RKO (cell line): ENCODE measurements at regions not wholly inside any gene's neighbourhood (a gene's known extent, or its start where the extent isn't known, plus 50 kb on each side); places are given as distances from the start of the nearest gene placed in this dataset.
A peak's percentile ranks its signal among the peaks of the same experiment; 100 is the strongest.
"Not testable (repeated sequence)": the region's sequence is repeated elsewhere in the genome, so short reads cannot be mapped to it uniquely, and the experiment has no call there.

Source experiments
- DNase-seq: peaks from one replicate; pipeline ENCODE4 v3.0.0-alpha.2; 2016; ENCODE audit warnings: low spot score

DNA sequence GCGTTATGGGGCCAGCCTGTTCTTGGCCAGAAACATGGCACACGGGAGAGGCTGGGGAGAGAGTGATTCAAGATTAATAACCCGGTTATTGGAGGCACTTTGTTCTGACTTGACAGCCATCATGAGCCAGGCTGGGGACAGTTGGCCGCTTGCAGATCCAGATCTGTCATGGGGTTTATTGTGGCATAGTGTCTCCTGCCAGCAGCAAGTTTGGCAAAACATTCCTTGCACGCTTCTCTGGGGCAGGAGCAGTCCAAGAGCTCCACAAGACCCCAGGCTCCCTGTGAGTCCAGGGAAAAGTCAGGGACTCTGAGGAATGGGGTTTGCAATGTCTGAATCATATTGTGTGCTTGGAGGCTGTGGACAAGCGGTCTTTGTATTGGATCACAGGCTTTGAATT lies 270.4 kb downstream of the MIAT start:
- no peak for DNase-seq

DNA sequence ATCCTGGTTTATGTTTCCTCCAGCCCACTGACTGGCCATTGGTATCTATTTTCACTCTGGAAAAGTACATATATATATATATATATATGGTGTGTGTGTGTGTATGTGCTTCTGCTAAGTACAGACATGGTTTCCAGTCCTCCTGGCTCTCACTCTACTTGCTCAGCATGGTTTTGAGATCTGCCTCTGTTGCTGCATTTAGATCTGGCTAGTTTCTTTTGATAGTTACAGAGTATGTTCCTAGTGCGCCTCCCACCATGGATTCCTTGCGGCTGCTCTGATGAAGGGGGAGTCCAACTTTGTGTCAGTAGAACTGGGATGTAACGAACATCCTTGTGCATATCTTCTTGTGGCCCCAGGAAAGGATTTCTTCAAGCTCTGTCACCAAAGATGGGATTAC lies 274.1 kb downstream of the MIAT start:
- DNase-seq: no peak

DNA sequence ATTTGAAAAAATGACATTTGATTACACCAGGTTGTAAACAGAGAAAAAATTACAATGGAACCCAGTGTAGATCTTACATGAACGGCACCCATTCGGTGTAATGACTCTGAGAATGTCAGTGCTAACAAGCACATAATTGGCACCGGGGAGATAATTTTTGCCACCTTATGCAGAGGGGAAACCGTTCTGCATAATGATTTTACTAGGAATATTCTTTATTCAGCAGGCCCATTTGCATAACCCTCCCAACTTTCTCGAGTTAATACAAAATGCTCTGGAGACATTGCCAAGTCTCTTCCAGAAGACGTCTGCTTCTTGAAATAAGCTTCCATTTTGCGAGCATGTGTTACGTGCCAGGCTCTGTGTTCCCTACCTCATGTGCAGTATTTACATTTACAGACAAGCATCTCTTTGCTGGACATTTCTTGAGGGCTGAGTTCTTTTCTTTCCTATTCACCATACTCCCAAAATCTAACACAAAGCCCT lies 275.8 kb downstream of the MIAT start:
- no peak for DNase-seq

DNA sequence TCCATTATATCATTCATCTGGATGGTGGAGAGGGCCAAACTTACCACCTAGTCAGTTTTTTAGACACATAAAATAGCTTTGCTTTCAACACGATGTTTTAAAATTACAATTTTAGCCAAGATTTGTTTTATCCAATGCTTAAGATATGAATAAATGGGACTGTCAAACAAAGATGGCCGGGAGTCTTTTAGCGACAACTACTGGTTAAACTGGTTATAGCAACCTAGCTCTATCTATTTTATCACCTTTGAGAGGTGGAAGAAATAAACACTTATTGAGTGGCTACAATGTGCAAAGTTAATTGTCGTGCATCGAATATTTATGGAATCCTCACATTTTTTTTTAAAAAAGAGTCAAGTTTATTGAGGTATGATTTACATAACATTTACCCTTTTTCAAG lies 279.8 kb downstream of the MIAT start:
- DNase-seq: no peak

DNA sequence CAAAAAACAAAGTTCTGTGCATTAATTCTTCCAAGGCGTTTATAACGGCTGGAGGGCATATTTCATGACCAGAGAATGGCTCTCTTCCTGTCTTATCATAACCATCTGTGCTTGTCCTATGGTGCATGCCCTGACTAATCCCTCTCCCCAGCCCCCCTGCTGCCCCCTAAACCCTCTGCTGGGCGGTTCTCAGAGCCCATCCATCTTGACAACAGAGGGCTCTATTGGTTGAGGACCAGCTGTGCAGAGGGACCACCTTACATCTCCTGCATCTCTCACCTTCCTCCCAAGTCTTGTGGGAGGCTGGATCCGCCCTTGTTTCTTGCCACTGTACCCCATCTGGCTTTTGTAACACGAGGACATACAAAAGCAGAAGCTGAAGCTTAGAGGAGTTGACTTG lies 282.1 kb downstream of the MIAT start:
- no peak for DNase-seq

DNA sequence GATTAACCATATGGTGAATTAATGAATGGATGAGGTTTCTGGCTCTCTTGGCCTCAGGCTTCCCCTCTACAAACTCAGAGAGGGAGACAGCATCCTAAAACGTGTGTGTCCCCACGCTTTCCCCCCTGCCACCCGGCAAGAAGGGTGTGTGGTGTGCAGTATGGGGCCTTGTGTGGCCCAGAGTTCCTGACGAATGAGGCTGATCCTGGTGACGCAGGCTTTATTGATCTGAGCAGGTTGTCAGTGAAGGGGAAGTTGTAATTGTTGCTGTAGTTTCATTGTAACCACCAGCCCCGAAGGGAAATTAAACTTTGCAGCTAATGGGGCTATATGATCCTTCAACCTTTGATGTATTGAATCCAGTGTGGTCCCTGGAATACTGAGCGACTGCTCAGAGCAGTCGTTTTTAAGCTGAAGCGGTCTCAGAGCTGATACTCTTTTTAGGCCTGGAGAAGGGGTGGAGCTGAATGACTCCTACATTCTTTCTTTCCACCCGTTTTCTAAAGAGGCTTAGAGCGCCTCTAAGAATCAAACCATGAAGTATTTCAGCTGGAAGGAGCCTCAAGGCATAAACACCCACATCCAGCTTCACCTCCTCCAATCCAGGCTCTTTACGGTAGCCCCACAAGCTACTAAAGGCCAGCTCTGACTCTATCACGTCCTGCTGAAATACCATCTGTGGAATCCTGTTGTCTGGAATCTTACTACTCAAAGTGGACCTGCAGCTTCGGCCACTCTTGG lies 284.7 kb downstream of the MIAT start:
- no peak for DNase-seq

DNA sequence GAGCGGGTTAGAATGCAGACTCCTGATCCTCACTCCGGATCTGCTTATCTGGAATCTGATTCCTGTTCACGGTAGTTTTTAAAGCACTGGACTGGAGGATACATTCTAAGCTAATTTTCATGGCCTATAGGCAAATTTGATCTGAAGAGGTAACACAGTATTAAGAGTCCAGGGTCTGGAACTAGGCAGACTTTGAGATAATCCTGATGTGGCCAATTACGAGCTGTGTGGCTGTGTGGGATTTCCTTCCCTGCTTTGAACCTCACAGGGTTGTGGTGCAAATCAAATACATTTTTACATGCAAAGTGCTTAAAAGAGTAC lies 285.2 kb downstream of the MIAT start:
- no peak for DNase-seq

DNA sequence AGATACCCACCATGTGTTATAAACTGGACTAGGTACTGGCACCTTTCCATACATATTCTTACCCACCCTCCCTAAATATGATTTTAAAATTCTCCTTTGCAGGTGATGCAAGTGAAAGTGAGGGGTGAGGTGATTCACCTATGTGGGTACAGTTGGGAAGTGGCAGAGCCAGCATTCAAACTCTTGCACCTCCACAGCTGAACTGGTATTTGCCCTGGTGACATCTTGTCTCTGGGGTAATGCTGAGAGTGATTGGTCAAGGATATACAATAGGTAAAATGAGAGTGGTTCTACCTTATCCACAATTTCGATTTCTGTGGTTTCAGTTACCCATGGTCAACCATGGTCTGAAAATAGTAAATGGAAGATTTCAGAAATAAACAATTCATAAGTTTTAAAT lies 288.2 kb downstream of the MIAT start:
- DNase-seq: no peak

DNA sequence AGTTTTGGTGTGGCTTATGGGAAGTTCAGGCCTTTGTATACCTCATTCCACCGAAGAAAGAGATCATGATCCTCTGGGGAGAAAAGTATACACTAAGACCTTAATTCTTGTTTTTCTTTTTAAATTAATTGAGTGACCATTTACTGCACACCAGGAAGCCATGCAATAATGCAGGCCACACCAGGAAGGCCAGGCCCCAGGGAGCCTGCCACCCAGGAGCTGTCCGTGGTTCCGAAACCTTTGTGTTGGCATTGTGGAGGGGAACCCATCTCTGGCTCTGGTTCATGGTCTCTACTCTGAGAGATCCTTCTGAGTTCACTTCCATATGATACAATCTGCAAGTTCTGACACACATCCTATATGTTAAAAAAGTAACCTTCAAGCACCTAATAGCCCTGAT lies 291.8 kb downstream of the MIAT start:
- DNase-seq: peak; percentile 43

DNA sequence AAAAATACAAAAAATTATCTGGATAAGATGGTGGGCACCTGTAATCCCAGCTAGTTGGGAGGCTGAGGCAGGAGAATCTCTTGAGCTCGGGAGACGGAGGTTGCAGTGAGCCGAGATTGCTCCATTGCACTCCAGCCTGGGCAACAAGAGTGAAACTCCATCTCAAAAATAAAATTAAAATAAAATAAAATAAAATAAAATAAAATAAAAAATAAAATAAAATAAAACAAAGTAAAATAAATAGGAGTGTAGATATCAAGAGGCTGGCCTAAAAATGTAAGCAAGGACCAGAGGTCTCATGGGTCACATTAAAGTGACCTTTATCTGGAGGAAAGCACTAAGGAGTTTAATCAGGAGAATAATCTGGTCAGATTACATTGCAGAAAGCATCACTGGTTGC lies 293.8 kb downstream of the MIAT start:
- DNase-seq: not testable (repeated sequence)

DNA sequence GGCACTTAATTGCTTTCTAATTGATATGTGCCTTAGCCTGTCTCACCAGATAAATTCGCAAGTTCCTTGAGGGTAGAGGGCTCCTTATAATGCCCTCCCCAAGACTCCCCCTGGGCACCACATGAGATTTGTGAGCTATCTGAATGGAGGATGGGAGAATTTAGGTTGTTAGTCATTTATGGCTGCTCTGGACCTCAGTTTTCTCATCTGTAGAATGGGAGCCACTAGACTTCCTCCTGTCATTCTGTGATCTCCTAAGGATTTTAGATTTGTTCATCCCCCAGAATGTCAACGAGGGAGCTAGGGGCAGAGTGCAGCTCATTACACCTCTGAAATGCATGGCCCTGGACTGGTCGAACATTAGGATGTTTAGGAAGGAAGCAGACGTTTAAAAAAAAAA lies 294.6 kb downstream of the MIAT start:
- no peak for DNase-seq

DNA sequence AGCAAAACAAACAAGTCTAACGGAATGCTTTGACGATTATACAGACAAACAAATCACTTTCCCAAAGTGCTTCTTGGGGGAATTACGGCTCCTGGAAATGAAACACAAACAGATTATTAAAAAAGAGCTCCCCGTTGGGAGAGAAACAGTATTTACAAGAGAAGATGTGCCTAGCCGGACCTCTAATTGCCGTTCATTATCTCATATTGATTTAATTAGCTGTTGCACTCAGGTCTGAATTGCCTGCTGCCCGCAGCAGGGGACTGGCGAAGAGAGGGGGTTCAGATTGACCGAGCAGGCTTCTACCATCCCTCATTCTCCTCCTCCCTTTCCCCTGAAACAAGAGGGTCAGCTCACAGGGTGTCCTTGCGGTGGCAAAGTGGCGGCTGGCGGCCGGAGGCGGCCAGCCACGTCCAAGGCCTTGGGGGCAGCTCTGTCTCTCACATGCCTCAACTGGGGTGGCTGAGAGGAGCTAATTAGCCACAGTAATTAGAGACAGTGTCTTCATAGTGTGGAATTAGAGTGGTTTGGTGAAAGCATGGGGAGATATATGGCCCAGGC lies 295.1 kb downstream of the MIAT start:
- DNase-seq: no peak

DNA sequence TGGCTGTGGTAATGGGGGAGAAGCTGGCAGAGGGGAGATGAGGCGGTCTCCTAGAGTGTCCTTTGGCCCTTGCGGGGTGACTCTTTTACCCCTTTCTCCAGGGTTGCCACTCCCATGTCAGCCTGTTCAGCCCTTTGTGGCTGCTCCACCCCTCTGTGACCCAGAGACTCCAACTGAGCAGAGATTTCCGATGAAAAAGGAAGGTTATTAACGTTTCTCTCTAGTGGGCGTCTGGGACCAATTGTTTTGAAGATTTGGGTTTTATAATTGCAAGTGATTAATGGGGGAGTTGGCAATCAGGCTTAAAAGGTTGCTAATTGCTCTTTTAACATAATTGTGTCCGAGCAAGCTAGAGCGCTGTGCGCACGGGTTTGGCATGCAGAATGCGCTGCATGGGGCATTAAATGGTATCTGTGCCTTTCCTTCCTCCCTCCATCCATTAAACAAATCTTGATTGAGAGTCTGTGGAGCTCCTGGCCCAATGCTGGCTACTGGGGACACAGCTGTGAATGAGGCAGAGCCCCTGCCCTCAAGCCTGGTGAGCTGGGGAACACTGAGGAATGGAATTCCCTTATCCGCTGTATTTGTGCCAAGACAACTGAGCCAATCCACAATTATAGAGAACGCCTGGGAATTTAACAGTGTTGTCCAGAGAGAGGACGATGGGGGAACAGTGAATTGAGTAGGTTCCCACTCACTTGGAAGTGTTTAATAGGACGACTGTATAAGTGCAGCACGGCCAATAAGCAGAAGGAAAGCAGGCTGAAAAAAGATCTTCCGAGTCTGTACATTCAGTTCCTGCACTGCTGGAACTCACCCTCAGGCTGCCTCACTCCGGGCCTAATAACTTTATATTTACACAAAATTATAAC lies 295.9 kb downstream of the MIAT start:
- DNase-seq: no peak

DNA sequence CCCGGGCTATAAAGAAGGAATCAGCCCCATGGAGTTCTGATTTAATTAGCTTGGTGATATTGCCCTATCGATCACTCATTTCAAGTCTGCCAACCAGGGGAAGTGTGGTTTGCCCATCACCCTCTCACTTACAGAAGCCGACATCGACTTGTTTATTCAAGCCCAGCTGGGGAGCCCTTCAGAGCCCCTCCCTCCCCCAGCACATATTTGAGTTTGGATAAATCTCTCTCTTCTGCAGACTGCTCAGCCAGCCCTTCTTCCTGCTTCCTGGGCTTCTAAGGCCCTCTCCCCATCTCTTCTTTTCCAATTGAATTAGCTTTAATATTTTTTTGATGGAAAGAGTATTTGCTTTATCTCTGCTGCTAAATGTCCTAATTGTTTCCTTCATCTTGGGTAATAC lies 299.0 kb downstream of the MIAT start:
- DNase-seq: no peak

DNA sequence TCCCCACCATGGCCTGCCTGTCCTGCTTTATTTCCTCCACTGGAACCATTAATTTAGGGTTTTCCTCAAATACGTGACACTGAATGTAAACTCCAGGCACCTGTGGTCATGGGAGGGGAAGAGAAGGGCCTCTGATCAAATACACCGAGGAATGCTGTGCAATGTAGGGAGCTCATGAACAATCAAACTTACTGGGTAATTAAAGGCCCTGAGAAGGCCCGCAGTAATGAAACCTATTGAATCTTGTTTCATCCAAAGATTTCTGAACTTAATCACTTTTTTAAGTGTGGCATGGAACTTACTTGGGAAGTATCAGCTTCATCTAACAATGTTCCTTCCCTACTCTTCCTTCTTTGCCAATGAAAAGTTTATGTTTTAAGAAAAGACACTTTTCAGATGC lies 299.8 kb downstream of the MIAT start:
- DNase-seq: no peak

DNA sequence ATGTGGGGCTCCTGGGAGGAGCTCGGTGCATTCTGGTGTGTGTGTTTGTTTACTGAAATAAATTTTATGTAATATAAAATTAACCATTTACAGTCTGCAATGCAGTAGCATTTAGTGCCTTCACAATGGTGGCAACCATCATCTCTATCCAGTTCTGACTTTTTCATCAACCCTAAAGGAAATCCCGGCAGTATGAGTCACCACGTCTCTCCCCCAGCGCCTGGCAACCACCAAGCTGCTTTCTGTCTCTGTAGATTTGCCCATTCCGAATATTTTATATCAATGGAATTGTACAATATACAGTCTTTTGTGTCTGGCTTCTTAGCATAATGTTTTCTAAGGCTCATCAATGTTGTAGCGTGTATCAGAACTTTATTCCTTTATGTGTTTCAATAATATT lies 300.5 kb downstream of the MIAT start:
- DNase-seq: no peak

DNA sequence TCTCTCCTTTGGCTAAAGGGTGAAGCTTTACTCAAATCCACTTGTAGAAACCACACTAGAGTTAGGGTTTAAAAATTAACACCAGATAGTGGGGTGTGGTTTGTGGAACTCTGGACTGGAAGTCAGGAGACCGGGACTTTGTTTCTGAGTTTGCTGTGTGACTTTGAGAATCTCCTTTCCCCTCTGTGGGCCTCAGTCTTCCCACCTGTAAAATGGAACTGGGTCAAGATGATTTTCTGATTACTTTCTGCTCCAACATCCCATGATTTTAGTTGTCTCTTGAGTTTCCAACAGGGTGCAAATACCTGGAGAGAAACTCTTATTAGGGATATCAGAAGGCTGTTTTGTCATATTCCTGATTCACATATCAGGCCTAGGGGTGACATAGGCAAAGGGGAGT lies 301.0 kb downstream of the MIAT start:
- no peak for DNase-seq

DNA sequence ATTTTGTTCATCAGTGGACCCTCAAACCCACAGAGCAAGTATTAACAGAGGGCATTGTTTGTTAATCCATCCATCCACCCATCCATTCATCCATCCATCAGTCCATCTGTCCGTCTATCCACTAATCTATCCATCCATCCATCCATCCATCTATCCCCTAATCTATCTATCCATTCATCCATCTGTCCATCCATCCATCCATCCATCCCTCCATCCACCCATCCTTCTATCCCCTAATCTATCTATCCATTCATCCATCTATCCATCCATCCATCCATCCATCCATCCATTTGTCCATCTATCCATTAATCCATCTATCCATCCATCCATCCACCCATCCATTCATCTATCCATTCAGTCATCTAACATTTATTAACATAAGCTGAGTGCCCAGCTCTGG lies 307.3 kb downstream of the MIAT start:
- no peak for DNase-seq

DNA sequence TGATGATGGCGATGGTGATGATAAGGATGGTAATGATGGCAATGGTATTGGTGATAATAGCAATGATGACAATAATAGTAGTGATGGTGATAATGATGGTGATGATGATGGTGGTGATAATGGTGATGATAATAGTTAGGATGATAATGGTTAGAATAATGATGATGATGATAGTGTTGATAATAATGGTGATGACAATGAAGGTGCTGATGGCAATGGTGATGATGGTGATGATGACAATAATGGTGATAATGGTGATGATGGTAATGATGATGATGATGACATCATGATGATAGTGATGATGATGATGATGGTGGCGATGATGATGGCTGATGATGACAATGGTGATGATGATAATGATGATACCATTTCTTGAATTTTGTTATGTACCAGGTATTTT lies 309.9 kb downstream of the MIAT start:
- no peak for DNase-seq

DNA sequence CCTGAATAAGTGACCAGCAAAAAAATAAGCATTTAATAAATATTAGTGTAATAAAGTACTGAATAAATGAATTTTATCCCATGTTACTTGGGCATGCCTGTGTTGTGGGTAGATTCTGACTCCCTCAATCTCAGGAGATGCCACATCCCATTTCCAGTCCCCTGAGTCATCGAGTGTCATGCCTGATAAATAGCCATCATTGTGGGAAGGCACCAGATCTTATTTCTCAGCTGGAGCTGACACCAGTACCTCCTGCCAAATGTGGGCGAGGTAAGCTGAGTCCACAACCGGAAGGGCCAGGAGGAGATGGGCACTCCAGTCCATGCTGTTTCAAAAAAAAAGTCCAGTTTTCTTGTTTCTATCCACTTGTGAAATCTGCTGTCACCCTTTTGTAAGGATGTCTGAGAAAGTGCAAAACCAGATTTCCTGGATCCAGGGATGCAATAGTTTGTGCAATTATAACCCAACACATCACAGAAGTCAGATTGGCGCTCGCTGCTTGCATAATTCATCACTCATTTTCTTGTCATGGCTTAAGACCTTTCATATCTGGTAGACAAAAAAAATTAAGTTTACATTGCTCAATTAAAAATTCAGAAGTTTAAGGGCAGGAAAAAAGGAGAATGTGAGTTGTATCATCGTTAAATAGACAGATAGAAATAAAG lies 311.6 kb downstream of the MIAT start:
- DNase-seq: no peak

DNA sequence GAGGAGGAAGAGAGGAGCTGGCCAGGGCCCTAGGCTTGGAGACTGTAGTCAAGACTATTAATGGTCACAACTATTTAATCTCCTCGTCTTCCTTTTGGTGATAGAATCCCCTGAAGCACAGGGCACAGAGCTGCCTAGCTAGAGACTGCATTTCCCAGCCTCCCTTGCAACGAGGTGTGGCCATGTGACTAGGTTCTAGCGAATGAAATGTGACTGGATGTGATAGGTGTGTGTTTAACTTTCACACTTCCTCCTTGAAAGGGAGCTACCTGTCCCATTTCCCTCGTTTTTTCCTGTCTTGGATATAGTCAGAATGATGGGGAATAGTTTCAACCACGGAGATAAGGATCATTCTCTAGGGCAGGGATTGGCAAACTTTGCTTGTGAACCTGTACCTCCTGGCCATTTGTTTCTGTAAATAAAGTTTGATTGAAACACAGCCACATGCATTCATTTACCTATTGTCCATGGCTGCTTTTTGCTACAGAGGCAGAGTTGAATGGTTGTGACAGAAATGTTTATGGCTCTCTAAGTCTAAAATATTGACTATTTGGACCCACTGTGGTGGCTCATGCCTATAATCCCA lies 313.5 kb downstream of the MIAT start:
- no peak for DNase-seq

DNA sequence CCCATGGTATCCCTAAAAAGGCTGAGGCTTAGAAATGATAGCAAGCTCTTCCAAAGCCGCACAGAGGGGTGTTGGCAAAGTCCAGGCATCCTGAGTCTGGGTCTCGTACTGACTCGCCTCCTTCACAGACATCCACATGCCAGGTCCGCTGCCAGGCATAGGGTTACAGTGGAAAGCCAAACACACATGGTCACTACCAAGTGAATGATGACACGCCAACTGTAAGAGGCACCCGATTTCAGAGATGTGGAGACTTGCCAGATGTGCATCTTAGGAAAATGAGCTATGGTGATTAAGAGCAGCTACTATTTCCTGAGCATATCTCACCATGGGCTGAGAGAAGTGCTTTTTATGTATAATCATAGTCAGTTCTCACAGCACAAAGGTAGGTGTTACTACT lies 314.9 kb downstream of the MIAT start:
- no peak for DNase-seq
